SJSA1 (cell line): ENCODE measurements at regions not wholly inside any gene's neighbourhood (a gene's known extent, or its start where the extent isn't known, plus 50 kb on each side); places are given as distances from the start of the nearest gene placed in this dataset.

Source experiments
- DNase-seq, 2 experiments: peaks; one replicate each; pipeline ENCODE4 v3.0.0-alpha.2; 2015 to 2020; ENCODE audit warnings: low spot score in 2 of 2, low read depth in 1 of 2
- H3K27ac ChIP-seq: fragments of 250-450 bp; sonication (Bioruptor Pico); 2 replicates; pipeline ENCODE4 v1.5.1; 2020; ENCODE audit warnings: mild to moderate bottlenecking, moderate library complexity
- H3K27me3 ChIP-seq: fragments of 250-450 bp; sonication (Bioruptor Pico); replicated peaks from 2 replicates; pipeline ENCODE4 v1.5.1; 2020; ENCODE audit warnings: mild to moderate bottlenecking, moderate library complexity
- H3K36me3 ChIP-seq: fragments of 250-450 bp; sonication (Bioruptor Pico); 2 replicates; pipeline ENCODE4 v1.5.1; 2020; ENCODE audit warnings: mild to moderate bottlenecking
- H3K4me1 ChIP-seq: fragments of 250-450 bp; sonication (Bioruptor Pico); replicated peaks from 2 replicates; pipeline ENCODE4 v1.6.1; 2021; ENCODE audit warnings: mild to moderate bottlenecking
- H3K4me3 ChIP-seq: fragments of 250-450 bp; sonication (Bioruptor Pico); 2 replicates; pipeline ENCODE4 v1.5.1; 2020; ENCODE audit warnings: mild to moderate bottlenecking
- H3K9me3 ChIP-seq: fragments of 250-450 bp; sonication (Bioruptor Pico); replicated peaks from 2 replicates; pipeline ENCODE4 v1.5.1; 2020; ENCODE audit warnings: mild to moderate bottlenecking

DNA sequence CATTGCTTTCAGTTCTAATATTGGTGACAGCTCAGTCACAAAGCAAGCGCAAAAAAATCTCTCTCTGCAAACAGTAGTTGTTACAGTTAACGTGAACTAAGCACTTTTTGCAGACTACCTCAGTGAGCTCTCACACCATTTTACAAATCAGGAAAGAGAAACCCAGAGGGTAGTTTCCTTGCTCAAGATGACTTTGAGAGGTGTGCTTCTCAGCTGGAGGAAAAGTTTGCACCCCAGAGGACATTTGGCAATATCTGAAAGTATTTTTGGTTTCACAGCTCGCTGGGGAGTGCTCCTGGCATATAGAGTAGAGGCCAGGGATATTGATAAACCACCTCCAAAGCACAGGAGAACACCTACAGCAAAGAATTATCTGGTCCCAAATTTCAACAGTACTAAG lies 741.1 kb upstream of the EEF2KMT start:
- no peak overlapping the region for H3K27ac ChIP-seq
- H3K36me3 ChIP-seq = no peaks in the 10 kb centered on the region
- no peaks in the 10 kb centered on the region for H3K9me3 ChIP-seq
- no peaks in the 10 kb centered on the region for H3K27me3 ChIP-seq
- no peak overlapping the region for H3K4me3 ChIP-seq
- no peak for DNase-seq
- no peaks in the 10 kb centered on the region for H3K4me1 ChIP-seq

DNA sequence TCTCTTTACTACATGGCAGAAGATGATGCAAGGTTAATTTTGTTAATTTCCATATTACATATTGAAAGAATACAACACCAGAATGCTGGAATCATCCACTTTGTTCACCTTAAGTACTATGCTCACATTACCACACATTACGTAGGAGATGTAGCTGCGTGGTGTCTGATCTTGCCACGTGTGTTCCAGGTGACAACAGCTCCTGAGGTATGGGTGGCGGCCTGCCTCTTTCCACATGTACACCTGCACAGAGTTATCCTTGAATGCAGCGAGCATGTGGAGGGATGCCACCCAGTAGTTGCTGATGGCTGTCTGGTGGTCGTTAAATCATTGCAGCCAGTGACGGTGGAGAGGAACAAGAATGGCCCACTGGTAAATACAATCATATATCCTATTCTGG lies 740.5 kb upstream of the EEF2KMT start:
- H3K27ac ChIP-seq = no peak overlapping the region
- no peaks in the 10 kb centered on the region for H3K36me3 ChIP-seq
- H3K27me3 ChIP-seq = no peaks in the 10 kb centered on the region

DNA sequence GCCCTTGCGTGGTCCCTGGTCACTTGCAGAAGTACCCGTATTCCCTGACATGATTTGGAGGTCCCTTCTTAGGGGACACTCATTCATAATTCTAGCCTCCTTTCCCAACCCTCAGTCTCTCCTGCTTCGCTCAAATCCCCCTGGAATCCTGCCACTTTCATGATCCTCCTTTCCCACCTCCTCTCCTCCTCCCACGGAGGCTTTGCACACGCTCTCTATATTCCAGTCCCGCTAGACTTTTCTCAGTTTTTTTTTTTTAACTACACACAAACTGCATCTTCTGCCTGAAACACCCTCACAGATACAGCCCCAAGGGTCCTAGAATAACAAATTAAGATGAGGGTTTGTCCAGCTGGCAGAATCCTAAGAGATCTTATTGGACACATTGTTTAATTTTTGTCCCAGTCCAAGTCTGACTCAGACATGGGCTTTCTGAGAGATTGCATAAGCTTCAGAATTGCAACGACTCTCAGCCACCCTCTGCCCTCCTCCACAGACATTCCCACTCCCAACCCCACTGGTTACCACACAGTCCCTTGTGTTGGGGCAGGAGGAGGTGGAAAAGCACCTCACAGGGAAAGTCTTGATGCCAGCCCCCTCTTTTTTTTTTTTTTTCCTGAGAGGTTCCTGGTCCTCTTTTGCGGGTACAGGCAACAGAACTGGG lies 739.5 kb upstream of the EEF2KMT start:
- Histone ChIP-seq H3K4me1 (no peaks in the 10 kb centered on the region), H3K27me3 (no peaks in the 10 kb centered on the region), H3K4me3 (no peak overlapping the region), H3K27ac (no peak overlapping the region), H3K36me3 (no peaks in the 10 kb centered on the region), H3K9me3 (no peaks in the 10 kb centered on the region)
- DNase-seq = no peak

More for the DNA sequence above, 740.5 kb upstream of the EEF2KMT start:
- Histone ChIP-seq H3K4me1 (no peaks in the 10 kb centered on the region), H3K9me3 (no peaks in the 10 kb centered on the region), H3K4me3 (no peak overlapping the region)
- no peak for DNase-seq

GRCh38 chr16:5835876-5836275 lies 738.3 kb upstream of the EEF2KMT start:
- Histone ChIP-seq H3K27me3 (no peaks in the 10 kb centered on the region), H3K27ac (no peak overlapping the region), H3K4me1 (no peaks in the 10 kb centered on the region), H3K4me3 (no peak overlapping the region), H3K36me3 (no peaks in the 10 kb centered on the region), H3K9me3 (no peaks in the 10 kb centered on the region)
- no peak for DNase-seq

DNA sequence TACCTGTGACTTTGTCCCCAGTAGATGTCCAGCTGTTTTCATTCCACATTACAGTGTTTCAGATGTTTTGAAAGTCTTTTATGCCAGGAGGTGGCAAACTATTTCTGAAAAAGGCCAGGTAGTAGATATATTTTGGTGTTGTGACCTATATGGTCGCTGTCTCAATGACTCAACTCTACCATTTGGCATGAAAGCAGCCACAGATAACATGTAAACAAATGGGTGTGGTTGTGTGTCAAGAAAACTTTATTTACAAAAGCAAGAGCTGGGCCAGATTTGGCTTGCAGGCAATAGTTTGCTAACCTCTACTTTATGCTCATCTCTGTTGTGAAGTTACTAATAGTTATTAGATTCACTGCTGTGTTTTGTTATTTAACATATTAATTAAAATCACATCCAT lies 728.7 kb upstream of the EEF2KMT start:
- H3K36me3 ChIP-seq = no peaks in the 10 kb centered on the region
- no peak overlapping the region for H3K4me3 ChIP-seq
- no peaks in the 10 kb centered on the region for H3K9me3 ChIP-seq
- H3K27ac ChIP-seq = no peak overlapping the region
- no peaks in the 10 kb centered on the region for H3K4me1 ChIP-seq
- no peak for DNase-seq
- H3K27me3 ChIP-seq = no peaks in the 10 kb centered on the region

GRCh38 chr16:5820472-5820871 lies 722.9 kb upstream of the EEF2KMT start:
- Histone ChIP-seq H3K4me1 (no peaks in the 10 kb centered on the region), H3K4me3 (no peak overlapping the region), H3K27me3 (no peaks in the 10 kb centered on the region), H3K36me3 (no peaks in the 10 kb centered on the region), H3K9me3 (no peaks in the 10 kb centered on the region), H3K27ac (no peak overlapping the region)
- no peak for DNase-seq

GRCh38 chr16:5815570-5816237 lies 718.1 kb upstream of the EEF2KMT start:
- Histone ChIP-seq H3K27ac (no peak overlapping the region), H3K9me3 (no peaks in the 10 kb centered on the region), H3K27me3 (no peaks in the 10 kb centered on the region), H3K36me3 (no peaks in the 10 kb centered on the region), H3K4me3 (no peak overlapping the region), H3K4me1 (no peaks in the 10 kb centered on the region)
- no peak for DNase-seq

DNA sequence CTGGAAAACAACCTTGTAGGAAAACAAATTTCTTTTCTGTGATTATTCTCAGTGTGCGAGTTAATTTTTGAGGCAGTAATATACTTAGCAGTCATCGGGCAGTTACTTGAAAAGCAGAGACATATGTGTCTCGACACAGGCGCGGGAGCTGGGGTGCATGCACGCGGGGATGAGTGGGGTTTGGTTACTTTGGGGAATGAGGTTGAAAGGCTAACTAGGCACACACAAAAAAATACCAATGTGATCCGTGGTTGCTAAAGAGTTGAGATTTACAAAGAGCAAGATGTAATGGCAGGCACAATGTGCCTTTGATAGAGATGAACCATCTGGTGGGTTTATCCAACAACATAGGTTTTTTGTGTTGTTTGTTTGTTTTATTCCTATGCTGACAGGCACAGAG lies 703.8 kb upstream of the EEF2KMT start:
- Histone ChIP-seq H3K4me3 (no peak overlapping the region), H3K27me3 (no peaks in the 10 kb centered on the region), H3K9me3 (no peaks in the 10 kb centered on the region), H3K27ac (no peak overlapping the region), H3K4me1 (no peaks in the 10 kb centered on the region), H3K36me3 (no peaks in the 10 kb centered on the region)
- DNase-seq = no peak

DNA sequence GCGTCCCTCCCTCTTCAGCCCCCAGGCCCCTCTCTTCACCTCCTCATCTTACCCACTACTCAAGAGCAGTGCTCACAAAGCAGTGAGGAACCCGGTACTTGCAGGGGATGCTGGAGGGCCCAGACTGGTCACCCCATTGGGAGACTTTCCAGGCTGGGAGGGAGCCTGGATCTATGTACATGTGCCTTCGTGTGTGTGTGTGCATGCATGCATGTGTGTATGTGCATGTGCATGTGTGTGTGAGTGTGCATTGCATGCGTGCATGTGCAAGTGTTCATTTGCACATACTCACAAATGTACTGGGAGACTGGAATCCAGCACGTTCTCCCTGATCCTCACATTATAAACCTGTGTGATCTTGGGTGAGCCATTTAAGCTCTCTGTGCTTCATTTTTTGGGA lies 696.0 kb upstream of the EEF2KMT start:
- no peak overlapping the region for H3K27ac ChIP-seq
- H3K36me3 ChIP-seq = no peaks in the 10 kb centered on the region
- no peaks in the 10 kb centered on the region for H3K27me3 ChIP-seq
- H3K4me3 ChIP-seq = no peak overlapping the region
- no peak for DNase-seq
- no peaks in the 10 kb centered on the region for H3K4me1 ChIP-seq
- H3K9me3 ChIP-seq = no peaks in the 10 kb centered on the region

DNA sequence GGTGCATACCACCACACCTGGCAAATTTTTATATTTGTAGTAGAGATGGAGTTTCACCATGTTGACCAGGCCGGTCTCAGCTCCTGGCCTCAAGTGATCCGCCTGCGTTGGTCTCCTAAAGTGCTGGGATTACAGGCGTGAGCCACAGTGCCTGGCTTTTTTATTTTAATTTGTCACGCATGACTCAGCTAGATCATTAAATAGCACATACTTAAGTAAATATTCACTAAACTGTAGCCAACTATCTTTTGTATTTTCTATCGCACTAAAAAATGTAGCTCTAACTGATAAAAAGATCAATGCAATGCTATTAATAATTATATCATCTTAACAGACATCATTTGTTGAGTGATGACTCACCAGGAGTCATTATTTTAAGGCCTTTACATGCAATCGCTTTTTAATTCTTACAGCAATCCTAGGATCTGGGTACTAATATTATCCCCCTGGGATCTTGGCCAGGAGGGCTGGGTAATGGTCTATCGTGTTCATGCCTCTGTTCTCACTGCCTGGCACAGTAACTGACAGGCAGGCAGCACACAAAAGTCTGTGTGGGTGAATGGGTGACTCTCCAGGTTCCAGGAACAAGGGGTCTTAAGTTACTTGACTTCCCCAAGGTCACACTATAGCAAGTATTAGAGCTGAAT lies 693.5 kb upstream of the EEF2KMT start:
- no peak overlapping the region for H3K27ac ChIP-seq
- DNase-seq = no peak

GRCh38 chr16:5790512-5790911 lies 692.9 kb upstream of the EEF2KMT start:
- Histone ChIP-seq H3K9me3 (no peaks in the 10 kb centered on the region), H3K4me1 (no peaks in the 10 kb centered on the region), H3K27me3 (no peaks in the 10 kb centered on the region), H3K4me3 (no peak overlapping the region), H3K27ac (no peak overlapping the region), H3K36me3 (no peaks in the 10 kb centered on the region)
- DNase-seq = no peak

More for the DNA sequence above, 693.5 kb upstream of the EEF2KMT start:
- no peaks in the 10 kb centered on the region for H3K4me1 ChIP-seq
- no peaks in the 10 kb centered on the region for H3K36me3 ChIP-seq
- H3K27me3 ChIP-seq = no peaks in the 10 kb centered on the region
- no peak overlapping the region for H3K4me3 ChIP-seq
- no peaks in the 10 kb centered on the region for H3K9me3 ChIP-seq

DNA sequence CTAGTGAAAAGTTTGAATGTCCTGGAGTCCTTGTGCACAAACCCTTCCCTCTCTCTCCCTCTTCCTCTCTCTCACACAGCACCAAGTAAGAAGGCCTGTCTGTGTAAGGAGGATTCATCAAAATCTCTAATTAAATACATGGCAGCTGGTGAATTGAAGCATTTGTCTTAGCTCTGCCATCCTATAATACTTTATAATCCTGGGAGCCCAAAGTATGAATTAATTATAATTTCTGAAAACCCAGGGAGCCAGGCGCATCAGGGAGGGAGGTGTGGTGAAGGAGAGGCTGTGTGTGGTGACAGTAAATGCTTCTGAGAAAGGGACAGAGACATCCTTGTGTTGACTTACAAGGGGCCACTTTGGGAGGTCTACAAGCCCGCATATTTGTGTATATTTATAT lies 691.4 kb upstream of the EEF2KMT start:
- Histone ChIP-seq H3K4me1 (no peaks in the 10 kb centered on the region), H3K9me3 (no peaks in the 10 kb centered on the region), H3K27ac (no peak overlapping the region), H3K36me3 (no peaks in the 10 kb centered on the region), H3K4me3 (no peak overlapping the region), H3K27me3 (no peaks in the 10 kb centered on the region)
- no peak for DNase-seq

- Histone ChIP-seq H3K4me3 (no peak overlapping the region), H3K9me3 (no peaks in the 10 kb centered on the region), H3K36me3 (no peaks in the 10 kb centered on the region), H3K4me1 (no peaks in the 10 kb centered on the region), H3K27ac (no peak overlapping the region), H3K27me3 (no peaks in the 10 kb centered on the region)
- no peak for DNase-seq
These were observed 683.8 kb upstream of the EEF2KMT start for GRCh38 chr16:5781436-5781835.

DNA sequence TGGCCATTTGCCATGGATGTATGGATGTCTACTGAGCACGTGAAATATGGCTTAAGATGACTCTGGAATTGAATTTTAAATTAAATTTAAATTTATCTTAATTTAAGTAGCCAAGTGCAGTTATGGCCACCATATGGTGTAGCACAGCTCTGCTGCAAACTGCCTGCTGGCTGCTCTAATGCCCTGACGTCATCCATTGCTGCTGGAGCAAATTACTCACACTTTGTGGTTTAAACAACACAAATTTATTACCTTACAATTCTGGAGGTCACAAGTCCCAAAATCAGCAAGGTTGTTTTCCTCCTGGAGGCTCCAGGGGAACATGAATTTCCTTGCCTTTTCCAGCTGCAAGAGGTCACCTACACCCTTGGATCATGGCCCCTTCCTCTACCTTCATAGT lies 679.3 kb upstream of the EEF2KMT start:
- DNase-seq = no peak

More for the DNA sequence above, 679.3 kb upstream of the EEF2KMT start:
- no peaks in the 10 kb centered on the region for H3K9me3 ChIP-seq
- no peaks in the 10 kb centered on the region for H3K36me3 ChIP-seq
- no peak overlapping the region for H3K27ac ChIP-seq
- no peak overlapping the region for H3K4me3 ChIP-seq
- H3K27me3 ChIP-seq = no peaks in the 10 kb centered on the region
- H3K4me1 ChIP-seq = no peaks in the 10 kb centered on the region
